HepG2 (cell line): ENCODE measurements at regions not wholly inside any gene's neighbourhood (a gene's known extent, or its start where the extent isn't known, plus 50 kb on each side); places are given as distances from the start of the nearest gene placed in this dataset.

Experiments used
- CBX2 ChIP-seq, 2 experiments: fragments of 200-600 bp in 1 of 2; sonication (generic); formaldehyde crosslinking in 1 of 2; IDR thresholded peaks; 2 replicates each; pipeline versions ENCODE4 v1.7.0 to v1.8.1; 2018 to 2022; ENCODE audit warnings: low read depth in 2 of 2, low read length in 1 of 2, mild to moderate bottlenecking in 1 of 2, missing genetic modification reagents in 1 of 2
- FOXP1 ChIP-seq, 2 experiments: fragments of 450-650 bp in 1 of 2; IDR thresholded peaks; 2 replicates each; pipeline ENCODE4 v1.6.1; 2017 to 2018; ENCODE audit warnings: antibody characterized with exemption in 1 of 2
- GATAD2A ChIP-seq: IDR thresholded peaks from 2 replicates; pipeline ENCODE4 v1.6.1; 2016
- KAT8 ChIP-seq: IDR thresholded peaks from 2 replicates; pipeline ENCODE4 v1.6.1; 2016; ENCODE audit warnings: missing genetic modification reagents, missing compliant biosample characterization
- MIER2 ChIP-seq: IDR thresholded peaks from 2 replicates; pipeline ENCODE4 v1.6.1; 2016; ENCODE audit warnings: missing biosample characterization, missing genetic modification reagents
- NFATC3 ChIP-seq: sonication (generic); formaldehyde crosslinking; IDR thresholded peaks from 2 replicates; pipeline ENCODE4 v1.5.1; 2020; ENCODE audit warnings: mild to moderate bottlenecking, missing genetic modification reagents
- RERE ChIP-seq: IDR thresholded peaks from 2 replicates; pipeline ENCODE4 v1.6.1; 2016; ENCODE audit warnings: low read depth, missing genetic modification reagents, missing compliant biosample characterization
- ZBTB14 ChIP-seq: sonication (generic); formaldehyde crosslinking; IDR thresholded peaks from 2 replicates; pipeline ENCODE4 v1.4.0; 2020; ENCODE audit warnings: missing genetic modification reagents
- ZBTB38 ChIP-seq: sonication (generic); formaldehyde crosslinking; IDR thresholded peaks from 2 replicates; pipeline ENCODE4 v1.5.1; 2020; ENCODE audit warnings: mild to moderate bottlenecking, missing genetic modification reagents
- ZFP37 ChIP-seq: sonication (generic); formaldehyde crosslinking; IDR thresholded peaks from 2 replicates; pipeline ENCODE4 v1.4.0; 2020; ENCODE audit warnings: missing genetic modification reagents, borderline replicate concordance
- ZNF296 ChIP-seq: sonication (generic); formaldehyde crosslinking; conservative IDR thresholded peaks from 2 replicates; pipeline ENCODE4 v1.5.0; 2020; ENCODE audit warnings: mild to moderate bottlenecking, missing genetic modification reagents
- ZNF407 ChIP-seq: sonication (generic); formaldehyde crosslinking; IDR thresholded peaks from one replicate; pipeline ENCODE4 v1.5.1; 2020; ENCODE audit warnings: mild to moderate bottlenecking, missing genetic modification reagents; ENCODE audit errors: not compliant biosample characterization
- ZSCAN12 ChIP-seq: sonication (generic); formaldehyde crosslinking; IDR thresholded peaks from 2 replicates; pipeline ENCODE4 v1.9.0; 2021; ENCODE audit warnings: mild to moderate bottlenecking, missing genetic modification reagents

GRCh38 chr2:18464913-18465312 is 95.5 kb downstream of the RDH14 start (continued):
- no peak for TF ChIP-seq RERE (CRISPR knock-in tag)
- no peak for TF ChIP-seq ZBTB38 (CRISPR knock-in tag)
- TF ChIP-seq MIER2 (CRISPR knock-in tag) = no peak
- no peak for TF ChIP-seq KAT8 (CRISPR knock-in tag)
- TF ChIP-seq ZFP37 = no peak
- TF ChIP-seq ZBTB14 (CRISPR knock-in tag) = no peak
- TF ChIP-seq GATAD2A (CRISPR knock-in tag) = no peak
- no peak for TF ChIP-seq CBX2 (IDR thresholded peaks at IDR 0.05; ENCODE audit: low read depth, low read length)
- no peak for TF ChIP-seq CBX2 (CRISPR knock-in tag; IDR thresholded peaks at IDR 0.05; ENCODE audit: low read depth)
- no peak for TF ChIP-seq FOXP1 (IDR thresholded peaks at IDR 0.05)
- no peak for TF ChIP-seq FOXP1 (CRISPR knock-in tag; IDR thresholded peaks at IDR 0.05)
- TF ChIP-seq ZNF407 (CRISPR knock-in tag) = no peak
- TF ChIP-seq ZSCAN12 (CRISPR knock-in tag) = no peak
- TF ChIP-seq NFATC3 (CRISPR knock-in tag) = no peak
- no peak for TF ChIP-seq ZNF296 (CRISPR knock-in tag)
